ENCODE measurements at regions not wholly inside any gene's neighbourhood (a gene's known extent, or its start where the extent isn't known, plus 50 kb on each side); places are given as distances from the start of the nearest gene placed in this dataset.

DNA sequence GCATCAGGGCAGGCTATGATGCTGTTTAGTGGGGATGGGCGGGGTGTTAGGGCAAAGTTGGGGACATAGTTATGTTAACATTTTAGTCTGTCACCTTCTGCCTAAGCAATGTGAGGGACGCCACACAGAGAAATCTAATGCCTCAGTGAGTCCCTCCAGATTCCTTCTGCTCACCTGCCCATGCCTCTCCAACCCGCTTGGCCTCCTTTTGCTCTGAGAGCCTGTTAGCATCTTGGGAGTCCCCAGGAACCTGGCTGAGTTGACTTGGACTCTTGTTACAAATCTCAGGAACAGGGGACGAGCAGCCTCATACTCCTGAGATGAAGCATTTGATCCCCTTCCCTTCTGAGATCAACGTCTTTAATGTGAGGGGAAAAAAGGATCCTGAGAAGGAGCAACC is 336.8 kb downstream of the CCSER2 start:
- no peaks in the 10 kb centered on the region for H3K36me3 ChIP-seq (ENCODE audit: control insufficient read depth, insufficient read depth, low read length)
- no peak overlapping the region for H3K4me3 Mint-ChIP-seq (ENCODE audit: unreplicated experiment)
- no peaks in the 10 kb centered on the region for H3K9me3 ChIP-seq
- H3K4me1 Mint-ChIP-seq (ENCODE audit: low read depth, unreplicated experiment), result no peaks in the 10 kb centered on the region
- intact Hi-C loops (cut with micrococcal nuclease; ENCODE audit: unreplicated experiment), result no loop called here
- no peak overlapping the region for H3K4me3 ChIP-seq (ENCODE audit: low read depth, low read length)
- BruUV-seq (replicated peaks), result no TSS peak
- H3K27me3 ChIP-seq (replicated peaks; ENCODE audit: control insufficient read depth, insufficient read depth, low read length), result no peaks in the 10 kb centered on the region
- no peaks in the 10 kb centered on the region for H3K27me3 Mint-ChIP-seq (ENCODE audit: insufficient read depth, unreplicated experiment)
- POLR2A ChIA-PET, result no interaction called here
- H3K36me3 Mint-ChIP-seq (ENCODE audit: insufficient read depth, unreplicated experiment), result no peaks in the 10 kb centered on the region
- CTCF ChIA-PET, result no interaction called here
- DNase-seq, result no peak
- H3K9me3 Mint-ChIP-seq (ENCODE audit: unreplicated experiment), result no peaks in the 10 kb centered on the region
- no peaks in the 10 kb centered on the region for H3K4me1 ChIP-seq
- H3K27ac Mint-ChIP-seq (ENCODE audit: unreplicated experiment), result no peak overlapping the region
- TF ChIP-seq, protein P1, sequence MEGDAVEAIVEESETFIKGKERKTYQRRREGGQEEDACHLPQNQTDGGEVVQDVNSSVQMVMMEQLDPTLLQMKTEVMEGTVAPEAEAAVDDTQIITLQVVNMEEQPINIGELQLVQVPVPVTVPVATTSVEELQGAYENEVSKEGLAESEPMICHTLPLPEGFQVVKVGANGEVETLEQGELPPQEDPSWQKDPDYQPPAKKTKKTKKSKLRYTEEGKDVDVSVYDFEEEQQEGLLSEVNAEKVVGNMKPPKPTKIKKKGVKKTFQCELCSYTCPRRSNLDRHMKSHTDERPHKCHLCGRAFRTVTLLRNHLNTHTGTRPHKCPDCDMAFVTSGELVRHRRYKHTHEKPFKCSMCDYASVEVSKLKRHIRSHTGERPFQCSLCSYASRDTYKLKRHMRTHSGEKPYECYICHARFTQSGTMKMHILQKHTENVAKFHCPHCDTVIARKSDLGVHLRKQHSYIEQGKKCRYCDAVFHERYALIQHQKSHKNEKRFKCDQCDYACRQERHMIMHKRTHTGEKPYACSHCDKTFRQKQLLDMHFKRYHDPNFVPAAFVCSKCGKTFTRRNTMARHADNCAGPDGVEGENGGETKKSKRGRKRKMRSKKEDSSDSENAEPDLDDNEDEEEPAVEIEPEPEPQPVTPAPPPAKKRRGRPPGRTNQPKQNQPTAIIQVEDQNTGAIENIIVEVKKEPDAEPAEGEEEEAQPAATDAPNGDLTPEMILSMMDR (IDR thresholded peaks at IDR 0.05; ENCODE audit: insufficient read depth in 1 of 2, low read depth in 1 of 2, low read length in 1 of 2, severe bottlenecking in 1 of 2, unreplicated experiment in 1 of 2), result no peak

DNA sequence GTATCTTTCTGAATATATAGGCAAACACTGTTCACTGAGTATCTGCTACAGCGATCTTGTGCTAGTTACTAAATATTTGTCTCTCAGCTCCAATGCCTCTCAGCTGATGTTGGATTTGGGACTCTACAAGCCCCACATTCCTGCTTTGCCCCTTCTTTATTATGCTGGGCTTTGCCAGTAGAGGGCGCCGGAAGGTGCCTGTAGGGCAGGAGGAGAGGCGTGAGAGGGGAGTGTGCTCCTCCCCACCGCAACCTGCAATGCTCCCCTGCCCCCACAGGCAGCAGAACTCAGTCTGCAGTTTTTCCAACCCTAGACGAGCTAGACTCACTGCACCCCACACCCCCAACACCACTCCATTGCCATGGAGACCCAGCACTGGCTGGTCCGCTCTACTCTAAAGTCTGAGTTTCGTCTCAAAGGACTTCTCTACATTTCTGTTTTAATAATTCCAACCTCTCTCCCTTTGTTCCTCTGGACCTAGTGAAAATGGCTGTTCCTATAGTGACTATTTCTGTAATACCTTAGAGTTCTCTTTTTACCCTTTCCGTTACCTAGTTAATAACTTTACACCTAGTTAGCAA is 337.6 kb downstream of the CCSER2 start:
- intact Hi-C loops (cut with micrococcal nuclease; ENCODE audit: unreplicated experiment), result no loop called here
- Histone ChIP-seq H3K36me3 (ENCODE audit: control insufficient read depth, insufficient read depth, low read length) (no peaks in the 10 kb centered on the region), H3K4me3 (ENCODE audit: low read depth, low read length) (no peak overlapping the region), H3K9me3 (no peaks in the 10 kb centered on the region), H3K27me3 (replicated peaks; ENCODE audit: control insufficient read depth, insufficient read depth, low read length) (no peaks in the 10 kb centered on the region), H3K4me1 (no peaks in the 10 kb centered on the region)
- ChIA-PET CTCF (no interaction called here), POLR2A (no interaction called here)
- Mint-ChIP-seq H3K4me3 (ENCODE audit: unreplicated experiment) (no peak overlapping the region), H3K27me3 (ENCODE audit: insufficient read depth, unreplicated experiment) (no peaks in the 10 kb centered on the region), H3K9me3 (ENCODE audit: unreplicated experiment) (no peaks in the 10 kb centered on the region), H3K27ac (ENCODE audit: unreplicated experiment) (no peak overlapping the region), H3K4me1 (ENCODE audit: low read depth, unreplicated experiment) (no peaks in the 10 kb centered on the region), H3K36me3 (ENCODE audit: insufficient read depth, unreplicated experiment) (no peaks in the 10 kb centered on the region)
- TF ChIP-seq, protein P1 (IDR thresholded peaks at IDR 0.05; ENCODE audit: insufficient read depth in 1 of 2, low read depth in 1 of 2, low read length in 1 of 2, severe bottlenecking in 1 of 2, unreplicated experiment in 1 of 2), result peak; percentile 41 to 61
- DNase-seq, result peak; percentile 59 to 62
- no TSS peak for BruUV-seq (replicated peaks)

DNA sequence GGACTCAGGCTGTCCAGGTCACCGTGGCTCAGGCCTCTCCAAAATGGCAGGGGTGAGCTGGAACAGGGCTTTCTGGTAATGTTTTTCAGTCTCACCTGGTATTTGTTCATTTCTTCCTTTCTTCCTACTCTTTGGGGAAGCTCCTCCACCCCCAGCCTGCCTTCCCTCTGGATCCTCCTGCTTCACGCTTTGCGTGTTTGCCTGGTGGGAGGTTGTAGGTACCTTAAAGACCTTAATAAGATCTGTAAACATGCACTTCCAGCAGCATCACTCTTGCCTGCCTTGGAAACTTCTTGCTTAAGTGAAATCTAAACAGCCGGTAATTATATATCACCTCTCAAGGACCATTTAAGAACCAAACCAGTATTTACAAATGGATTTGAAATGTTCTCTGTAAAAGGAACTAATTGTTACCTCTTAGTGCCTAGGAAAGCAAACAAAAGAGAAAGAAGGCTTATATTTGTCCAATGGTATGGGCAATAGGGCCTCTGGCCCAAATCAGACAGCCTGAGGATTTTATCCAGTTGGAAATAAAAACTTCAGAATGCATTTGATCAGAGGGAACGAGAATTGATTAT is 339.9 kb downstream of the CCSER2 start:
- no peak for DNase-seq
- intact Hi-C loops (cut with micrococcal nuclease; ENCODE audit: unreplicated experiment), result no loop called here
- no peaks in the 10 kb centered on the region for H3K9me3 Mint-ChIP-seq (ENCODE audit: unreplicated experiment)
- H3K9me3 ChIP-seq, result no peaks in the 10 kb centered on the region
- ChIA-PET POLR2A (no interaction called here), CTCF (no interaction called here)
- BruUV-seq (replicated peaks), result no TSS peak
- H3K4me1 ChIP-seq, result no peaks in the 10 kb centered on the region
- H3K36me3 Mint-ChIP-seq (ENCODE audit: insufficient read depth, unreplicated experiment), result no peaks in the 10 kb centered on the region
- H3K27me3 ChIP-seq (replicated peaks; ENCODE audit: control insufficient read depth, insufficient read depth, low read length), result no peaks in the 10 kb centered on the region
- no peak overlapping the region for H3K4me3 ChIP-seq (ENCODE audit: low read depth, low read length)
- no peak overlapping the region for H3K4me3 Mint-ChIP-seq (ENCODE audit: unreplicated experiment)
- H3K36me3 ChIP-seq (ENCODE audit: control insufficient read depth, insufficient read depth, low read length), result no peaks in the 10 kb centered on the region
- TF ChIP-seq, protein P1 (IDR thresholded peaks at IDR 0.05; ENCODE audit: insufficient read depth in 1 of 2, low read depth in 1 of 2, low read length in 1 of 2, severe bottlenecking in 1 of 2, unreplicated experiment in 1 of 2), result no peak
- no peak overlapping the region for H3K27ac Mint-ChIP-seq (ENCODE audit: unreplicated experiment)
- H3K4me1 Mint-ChIP-seq (ENCODE audit: low read depth, unreplicated experiment), result no peaks in the 10 kb centered on the region
- peaks cover 4% of the 10 kb centered on the region for H3K27me3 Mint-ChIP-seq (ENCODE audit: insufficient read depth, unreplicated experiment)

Data from Caco-2 (cell line).